Breast epithelium (tissue), 3 donors: ENCODE measurements at regions not wholly inside any gene's neighbourhood (a gene's known extent, or its start where the extent isn't known, plus 50 kb on each side); places are given as distances from the start of the nearest gene placed in this dataset.

ENCODE experiments used
- CTCF ChIP-seq, 3 donors: fragments of 450-650 bp; IDR thresholded peaks; one replicate each; pipeline ENCODE4 v1.5.1; 2016 to 2017; ENCODE audit warnings: antibody characterized with exemption in 3 of 3, mild to moderate bottlenecking in 3 of 3, moderate library complexity in 3 of 3
- POLR2A ChIP-seq: fragments of 450-650 bp; IDR thresholded peaks from one replicate; pipeline ENCODE4 v1.6.1; 2016; ENCODE audit warnings: antibody characterized with exemption, mild to moderate bottlenecking, moderate library complexity
- POLR2AphosphoS5 ChIP-seq, 3 donors: sonication (generic); formaldehyde crosslinking; IDR thresholded peaks; one replicate each; pipeline ENCODE4 v1.6.1; 2017; ENCODE audit warnings: antibody characterized with exemption in 3 of 3

- TF ChIP-seq POLR2AphosphoS5 (IDR thresholded peaks at IDR 0.05) (no peak), POLR2A (no peak), CTCF (IDR thresholded peaks at IDR 0.05) (no peak)
These were observed 282.2 kb downstream of the NEBL start for GRCh38 chr10:20614911-20615310.
